Stimulated activated CD4-positive, alpha-beta T cell treated with anti-CD3 and anti-CD28 coated beads, Interleukin-4, amount 100 ng/mL, for 4 hours (primary cell): ENCODE measurements at regions not wholly inside any gene's neighbourhood (a gene's known extent, or its start where the extent isn't known, plus 50 kb on each side); places are given as distances from the start of the nearest gene placed in this dataset.

Experiments
- DNase-seq, 2 experiments: peaks; one replicate each; pipeline ENCODE4 v3.0.0-alpha.2; 2020

DNA sequence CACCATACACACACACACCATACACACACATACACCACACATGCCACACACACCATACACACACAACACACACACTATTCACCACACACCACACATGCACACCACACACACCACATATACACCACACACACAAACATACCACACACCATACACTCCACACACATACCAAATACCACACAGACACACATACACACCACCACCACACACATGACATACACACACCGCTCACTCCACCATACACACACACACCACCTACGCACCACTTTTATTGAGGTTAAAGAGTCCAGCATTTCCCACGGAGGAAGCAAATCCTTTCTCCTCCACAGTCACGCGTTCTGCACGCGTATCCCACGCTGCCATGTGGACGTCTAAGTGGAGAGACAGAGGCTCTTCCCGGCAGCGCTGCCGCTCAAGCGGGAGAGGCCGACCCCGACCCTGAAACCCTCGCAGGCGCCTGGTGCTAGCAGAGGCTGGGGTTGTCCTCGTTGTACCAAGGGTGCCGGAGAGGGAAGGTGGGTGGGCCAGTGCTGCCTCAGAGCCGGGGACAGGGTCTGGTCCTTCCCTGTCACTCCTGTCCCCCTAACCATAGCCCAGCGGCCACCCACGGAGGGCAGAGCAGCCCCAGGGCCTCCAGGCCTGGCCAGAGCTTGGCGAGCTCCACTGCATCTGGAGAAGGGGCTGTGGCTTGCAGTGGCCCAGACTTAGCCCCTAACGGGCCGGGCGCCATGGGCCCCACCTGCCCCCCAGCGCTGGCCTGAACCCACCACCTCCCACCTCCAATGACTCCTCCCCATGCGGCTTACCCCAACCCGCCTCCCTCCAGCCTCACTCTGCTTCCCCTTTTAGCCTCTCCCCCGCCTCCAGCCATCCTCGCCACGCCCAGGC is 1495.0 kb downstream of the BRD1 start:
- DNase-seq = no peak

DNA sequence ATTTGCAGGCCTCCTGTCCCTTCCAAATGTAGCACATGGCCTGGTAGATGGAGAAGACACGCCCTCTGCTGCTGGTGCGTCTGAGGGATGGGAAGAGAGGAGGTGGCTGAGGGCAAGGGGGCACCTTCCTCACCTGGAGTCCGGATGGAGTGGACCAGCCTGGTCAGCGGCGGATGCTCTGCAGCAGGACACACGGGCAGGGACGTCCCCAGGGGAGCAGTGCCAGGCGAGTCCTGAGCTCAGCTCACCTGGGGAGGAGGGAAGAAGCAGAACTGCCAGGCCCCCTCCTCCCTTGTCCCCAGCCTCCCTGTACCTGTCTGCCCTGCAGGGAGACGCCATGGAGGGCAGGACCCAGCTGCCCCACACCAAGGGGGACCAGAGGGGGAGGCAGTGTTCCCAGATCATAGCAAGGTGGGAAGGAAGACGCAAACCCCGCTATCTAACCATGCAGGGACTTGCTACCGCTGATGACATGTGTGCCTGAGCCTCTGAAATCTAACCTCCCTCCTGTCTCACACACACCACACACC is 1495.9 kb downstream of the BRD1 start:
- no peak for DNase-seq

DNA sequence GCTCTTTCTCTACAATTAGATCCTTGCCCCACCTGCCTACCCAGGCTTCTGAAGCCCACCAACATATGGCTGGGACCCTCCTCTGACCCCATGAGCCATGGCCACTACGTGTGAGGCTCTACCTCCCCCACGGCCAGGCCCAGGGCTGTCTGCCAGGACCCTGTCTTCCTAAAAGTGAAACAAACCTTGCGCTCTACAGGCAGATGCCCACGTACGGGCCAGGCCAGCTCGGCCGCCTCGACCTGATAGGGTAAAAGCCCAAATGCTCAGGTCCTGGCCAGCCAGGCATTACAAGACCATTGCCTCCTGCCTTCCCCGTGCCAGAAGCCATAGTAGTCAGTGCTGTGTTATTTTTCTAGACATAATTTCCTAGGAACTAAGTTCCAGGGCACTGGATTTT is 1496.4 kb downstream of the BRD1 start:
- no peak for DNase-seq

- no peak for DNase-seq
Observed at GRCh38 chr22:48327721-48328120, 1500.0 kb downstream of the BRD1 start.

GRCh38 chr22:48323746-48324145 is 1503.9 kb downstream of the BRD1 start:
- DNase-seq = no peak

DNA sequence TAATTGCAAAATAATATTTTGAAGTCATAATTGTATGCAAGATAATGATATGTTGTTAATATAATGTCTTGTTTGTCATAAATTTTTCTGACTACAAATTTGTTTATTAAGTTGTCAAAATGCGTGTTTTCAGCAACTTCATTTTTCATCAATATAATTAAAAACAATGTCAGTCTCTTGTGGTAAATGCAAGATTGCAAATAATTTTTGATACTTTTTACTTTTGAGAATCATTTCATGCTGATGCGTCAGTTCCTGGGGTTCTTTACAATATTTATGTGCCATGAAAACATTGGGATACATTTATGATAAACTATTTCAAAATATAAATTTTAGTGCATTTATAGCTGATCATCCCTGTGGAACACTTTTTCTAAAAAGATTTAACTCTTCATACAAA is 1504.8 kb downstream of the BRD1 start:
- DNase-seq = no peak

DNA sequence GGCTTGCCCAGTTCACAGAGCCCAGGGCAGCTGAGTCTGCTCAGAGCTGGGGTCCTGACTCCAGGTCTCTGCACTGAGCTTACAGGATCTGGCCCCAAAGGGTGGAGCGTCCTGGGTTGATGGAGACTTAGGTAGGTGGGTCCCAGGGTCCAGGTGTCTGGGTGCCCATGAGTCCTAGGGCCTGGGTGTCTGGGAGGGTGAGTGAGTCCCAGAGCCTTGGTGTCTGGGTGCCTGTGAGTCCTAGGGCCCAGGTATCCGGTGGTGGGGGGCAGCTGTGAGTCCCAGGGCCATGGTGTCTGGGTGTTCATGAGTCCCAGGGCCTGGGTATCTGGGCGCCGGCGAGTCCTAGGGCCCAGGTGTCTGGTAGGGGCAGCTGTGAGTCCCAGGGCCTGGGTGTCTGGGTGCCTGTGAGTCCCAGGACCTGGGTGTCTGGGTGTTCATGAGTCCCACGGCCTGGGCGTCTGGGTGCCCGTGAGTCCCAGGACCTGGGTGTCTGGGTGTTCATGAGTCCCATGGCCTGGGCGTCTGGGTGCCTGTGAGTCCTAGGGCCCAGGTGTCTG is 1505.6 kb downstream of the BRD1 start:
- no peak for DNase-seq

DNA sequence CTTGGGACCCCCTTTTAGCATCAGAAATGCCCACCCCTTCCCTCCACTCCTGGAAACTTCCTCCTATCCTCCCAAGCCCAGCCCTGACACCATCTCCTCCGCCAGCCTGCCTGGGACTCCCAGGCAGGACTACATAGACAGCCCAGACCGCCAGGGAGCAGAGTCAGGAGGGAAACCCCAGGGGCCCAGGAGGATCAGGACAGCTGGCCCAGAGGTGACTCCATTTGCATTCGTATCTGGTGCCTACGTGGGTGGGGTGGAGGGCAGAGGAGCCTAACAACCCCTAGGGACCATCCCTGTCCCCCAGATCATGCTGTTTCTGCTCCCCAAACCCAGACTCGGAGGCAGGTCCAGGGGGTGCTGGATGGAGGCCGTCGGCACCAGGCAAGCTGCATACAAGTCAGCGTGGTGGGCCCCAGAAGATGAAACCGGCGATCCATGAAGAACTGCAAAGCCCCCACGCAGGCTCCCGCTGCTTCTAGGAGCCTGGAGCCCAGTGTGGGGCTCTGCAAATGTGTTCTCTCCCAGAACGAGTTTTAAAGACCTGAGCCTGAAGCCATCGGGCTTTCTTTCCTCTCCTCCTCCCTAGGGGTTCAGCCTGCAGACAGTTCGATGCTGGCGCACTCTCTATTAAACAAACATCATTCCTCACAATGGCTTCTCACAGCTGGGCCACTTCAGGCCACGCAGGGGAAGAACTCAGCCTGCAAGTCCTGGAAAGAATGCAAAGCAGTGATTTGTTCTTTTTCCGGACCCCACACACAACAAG is 1506.8 kb downstream of the BRD1 start:
- no peak for DNase-seq

DNA sequence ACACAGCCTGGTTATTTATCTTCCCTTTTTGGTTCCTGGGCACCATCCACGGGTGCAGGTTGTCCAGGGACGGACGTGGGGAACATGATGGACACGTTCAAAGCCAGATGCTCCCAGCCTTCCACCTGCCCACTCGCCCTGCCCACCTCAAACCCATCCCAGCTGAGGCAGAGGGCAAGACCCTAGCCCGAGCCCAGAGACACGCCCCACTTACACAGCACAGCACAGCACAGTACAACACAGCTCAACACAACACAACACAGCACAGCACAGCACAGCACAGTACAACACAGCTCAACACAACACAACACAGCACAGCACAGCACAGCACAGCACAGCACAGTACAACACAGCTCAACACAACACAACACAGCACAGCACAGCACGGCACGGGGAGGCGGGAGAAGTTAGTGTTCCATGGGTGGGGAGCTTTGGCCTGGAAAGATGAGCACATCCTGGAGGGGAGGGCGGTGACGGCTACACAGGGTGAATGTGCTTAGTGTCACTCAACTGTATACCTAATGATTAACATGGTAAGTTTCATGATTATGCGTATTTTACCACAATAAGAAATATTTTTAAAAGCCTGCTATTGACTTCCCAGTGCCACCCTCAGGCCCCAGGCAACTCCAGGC is 1507.5 kb downstream of the BRD1 start:
- no peak for DNase-seq

GRCh38 chr22:48319321-48320047 is 1508.2 kb downstream of the BRD1 start:
- DNase-seq = no peak

DNA sequence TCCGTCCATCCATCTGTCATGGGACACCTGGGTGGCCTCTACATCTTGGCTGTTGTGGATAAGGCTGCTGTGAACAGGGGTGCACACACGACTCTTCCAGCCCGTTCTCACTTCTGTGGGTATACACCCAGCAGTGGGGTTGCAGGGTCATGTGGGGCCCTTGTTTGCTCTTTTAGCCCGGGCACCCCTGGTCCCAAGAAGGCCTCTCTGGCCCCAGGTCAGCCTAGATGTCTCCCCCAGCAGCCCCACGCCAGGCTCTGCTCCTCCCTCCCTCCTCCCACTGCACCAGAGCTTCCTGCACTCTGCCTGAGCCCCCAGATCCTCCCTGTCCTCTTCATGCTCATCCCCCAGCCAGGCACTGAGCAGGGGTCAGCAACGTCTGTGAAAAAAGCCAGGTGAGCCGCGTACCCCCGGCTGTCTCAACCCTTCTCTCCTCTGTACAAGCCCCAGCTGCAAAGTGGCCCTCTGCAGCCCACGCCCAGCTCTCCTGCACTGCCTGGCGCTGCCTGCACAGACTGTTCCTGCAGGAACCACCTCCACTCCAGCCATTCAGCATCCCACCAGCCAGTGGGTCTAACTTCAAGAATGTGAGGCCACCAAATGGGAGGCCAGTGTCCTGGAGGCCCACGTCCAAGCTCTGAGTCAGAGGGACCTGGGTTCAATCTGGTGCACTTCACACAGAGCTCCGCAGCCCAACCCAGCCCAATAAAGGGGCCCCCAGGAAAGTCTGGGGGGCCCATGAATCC is 1508.9 kb downstream of the BRD1 start:
- DNase-seq = no peak

- DNase-seq = no peak
Observed at GRCh38 chr22:48318173-48318572, 1509.5 kb downstream of the BRD1 start.

- no peak for DNase-seq
Observed at GRCh38 chr22:48316257-48317250, 1511.1 kb downstream of the BRD1 start.

DNA sequence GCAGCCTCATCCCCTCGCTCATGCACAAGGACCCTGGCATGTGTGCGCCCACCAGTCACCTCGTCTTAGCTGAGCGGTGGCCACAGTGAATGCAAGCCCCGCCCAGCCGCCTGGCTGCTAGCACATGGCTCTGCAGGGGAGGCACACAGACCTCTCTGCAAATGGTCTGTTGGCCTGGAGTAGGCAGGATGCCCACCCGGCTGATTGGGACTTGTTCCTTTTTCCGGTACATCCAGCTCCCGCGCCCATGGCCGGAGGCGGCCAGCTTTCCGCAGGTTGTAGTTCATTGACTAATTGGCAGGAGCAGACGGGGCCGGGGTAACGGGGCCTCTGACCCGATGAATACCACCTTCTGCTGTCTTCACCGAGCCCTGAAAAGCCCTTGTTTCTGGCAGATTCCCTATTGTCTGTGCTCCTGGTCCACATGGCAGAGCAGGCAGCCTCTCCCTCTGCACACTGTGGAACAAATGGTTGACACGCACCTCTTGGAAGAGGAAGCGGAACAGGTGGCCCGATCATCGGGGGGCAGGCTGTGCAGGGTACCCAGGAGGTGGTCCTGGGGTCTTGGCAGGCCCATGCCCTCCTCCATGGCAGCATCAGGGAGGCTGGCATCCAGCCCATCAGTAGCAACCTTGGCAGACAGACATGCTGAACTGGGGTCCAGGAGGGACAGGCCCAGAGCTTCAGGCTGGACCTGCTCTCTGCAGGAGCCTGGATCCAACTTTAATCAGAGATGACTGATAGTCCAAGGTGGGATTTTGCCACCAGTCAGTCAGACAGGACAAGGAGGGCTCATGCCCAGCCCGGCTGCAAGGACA is 1512.0 kb downstream of the BRD1 start:
- DNase-seq = no peak

- no peak for DNase-seq
Observed at GRCh38 chr22:48314073-48314472, 1513.6 kb downstream of the BRD1 start.

DNA sequence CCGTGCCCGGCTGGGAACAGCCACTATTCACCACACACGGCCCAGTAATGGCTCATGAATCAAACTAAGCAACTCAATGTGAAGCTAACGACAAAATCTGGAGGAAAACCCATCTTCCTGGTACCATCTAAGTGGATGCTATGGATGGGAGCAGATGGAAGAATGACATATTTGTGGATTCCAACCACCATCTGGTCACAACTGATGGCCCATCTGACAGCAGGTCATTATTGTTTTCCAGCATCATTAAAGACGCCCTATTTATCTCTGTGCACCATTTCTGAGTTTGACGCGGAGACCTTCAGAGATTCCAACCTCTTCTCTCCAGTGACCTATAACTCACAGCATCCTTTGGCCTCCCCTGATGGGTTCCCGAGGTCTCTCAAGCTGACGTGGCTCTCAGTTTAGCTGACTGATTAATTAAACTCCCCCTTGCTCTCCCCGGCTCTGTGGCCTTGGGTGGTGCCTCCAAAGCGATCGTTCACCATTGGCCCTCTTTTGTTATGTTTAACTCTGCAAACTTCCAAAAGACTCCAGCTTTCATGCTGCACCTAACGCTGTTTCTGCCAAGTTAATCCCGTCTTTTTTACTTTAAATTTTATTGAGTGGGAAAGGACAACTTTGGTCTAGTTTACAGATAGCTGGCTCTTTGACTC is 1514.4 kb downstream of the BRD1 start:
- DNase-seq = no peak

DNA sequence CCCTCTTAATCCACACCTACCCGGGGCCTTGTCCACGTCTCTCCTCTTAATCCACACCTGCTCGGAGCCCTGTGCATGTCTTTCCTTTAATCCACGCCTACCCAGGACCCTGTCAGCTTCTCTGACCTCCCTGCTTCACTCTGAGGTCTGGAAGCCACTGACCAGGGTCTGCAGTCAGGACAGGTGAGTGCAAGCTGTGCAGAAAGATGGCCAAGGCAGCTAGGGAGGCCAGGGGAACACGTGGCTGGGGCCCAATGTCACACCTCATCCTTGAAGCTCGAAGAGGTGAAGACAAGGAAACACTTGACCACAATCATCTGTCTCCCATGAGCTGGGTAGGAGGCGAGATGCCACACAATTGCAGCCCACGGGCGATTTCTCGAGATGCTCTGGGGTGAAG is 1516.9 kb downstream of the BRD1 start:
- DNase-seq = no peak

GRCh38 chr22:48310289-48310688 is 1517.4 kb downstream of the BRD1 start:
- no peak for DNase-seq

DNA sequence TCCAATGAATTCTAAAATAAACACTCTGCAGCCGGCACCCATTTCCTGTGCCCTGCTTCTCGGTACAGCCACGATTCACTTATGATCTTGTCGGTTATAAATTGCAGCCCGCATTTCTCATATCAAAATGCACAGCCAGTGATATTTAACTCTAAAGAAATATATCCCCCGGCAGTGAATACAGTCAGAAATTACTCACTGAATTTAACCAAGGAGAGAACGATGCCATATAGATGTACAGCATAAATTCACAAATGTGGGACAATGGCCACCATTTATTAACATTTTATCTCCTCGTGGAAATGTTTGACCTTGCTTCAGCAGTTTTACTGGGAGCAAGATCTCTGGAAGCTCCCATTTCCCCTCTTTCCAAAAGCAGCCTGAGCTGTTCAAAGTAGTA is 1517.8 kb downstream of the BRD1 start:
- DNase-seq = no peak
